CD4-positive, CD25-positive, alpha-beta regulatory T cell (primary cell): ENCODE measurements at regions not wholly inside any gene's neighbourhood (a gene's known extent, or its start where the extent isn't known, plus 50 kb on each side); places are given as distances from the start of the nearest gene placed in this dataset.
"Not testable (repeated sequence)": the region's sequence is repeated elsewhere in the genome, so short reads cannot be mapped to it uniquely, and the experiment has no call there.

Experiments
- ATAC-seq, 2 donors: fragments of 150-1000 bp; cut with Tn5 transposase; one replicate each; pipeline ENCODE4 v1.10.0; 2021; ENCODE audit warnings: low read depth in 2 of 2, moderate number of reproducible peaks in 2 of 2, moderate library complexity in 1 of 2
- DNase-seq, 3 donors: peaks; one replicate each; pipeline versions ENCODE4 v3.0.0 to v3.0.0-alpha.2; 2012 to 2022; ENCODE audit warnings: mixed read lengths in 1 of 3
- H3K27ac ChIP-seq: one replicate; pipeline ENCODE4 v1.7.0; 2013; ENCODE audit warnings: mild to moderate bottlenecking, low read length; ENCODE audit not compliant: insufficient read depth, poor library complexity, severe bottlenecking
- H3K27me3 ChIP-seq: one replicate; pipeline ENCODE4 v1.7.0; 2013; ENCODE audit warnings: low read length; ENCODE audit not compliant: control insufficient read depth, insufficient read depth
- H3K36me3 ChIP-seq: one replicate; pipeline ENCODE4 v1.7.0; 2013; ENCODE audit warnings: mild to moderate bottlenecking, low read length, moderate library complexity; ENCODE audit not compliant: control insufficient read depth, insufficient read depth
- H3K4me1 ChIP-seq: 2 replicates; pipeline ENCODE4 v1.7.0; 2013; ENCODE audit warnings: mild to moderate bottlenecking, low read length; ENCODE audit not compliant: insufficient read depth, control insufficient read depth, poor library complexity, severe bottlenecking
- H3K4me3 ChIP-seq: one replicate; pipeline ENCODE4 v1.7.0; 2013; ENCODE audit warnings: low read depth, mild to moderate bottlenecking, low read length, moderate library complexity
- H3K9me3 ChIP-seq, 2 experiments: 1 replicate in 1 of 2; 2 replicates in 1 of 2; pipeline ENCODE4 v1.7.0; 2013; ENCODE audit warnings: low read length in 2 of 2, mild to moderate bottlenecking in 1 of 2, moderate library complexity in 1 of 2; ENCODE audit not compliant: control insufficient read depth in 2 of 2
- H3K27ac Mint-ChIP-seq, 3 donors: one replicate each; pipeline ENCODE4 v1.8.0; 2020 to 2022; ENCODE audit warnings: mild to moderate bottlenecking in 3 of 3, mixed read lengths in 3 of 3, moderate library complexity in 2 of 3
- H3K27me3 Mint-ChIP-seq: one replicate; pipeline ENCODE4 v1.8.0; 2022; ENCODE audit warnings: mild to moderate bottlenecking, mixed read lengths
- H3K36me3 Mint-ChIP-seq: one replicate; pipeline ENCODE4 v1.8.0; 2020; ENCODE audit warnings: mixed read lengths
- H3K4me1 Mint-ChIP-seq, 4 donors: one replicate each; pipeline ENCODE4 v1.8.0; 2020 to 2022; ENCODE audit warnings: mixed read lengths in 4 of 4, mild to moderate bottlenecking in 1 of 4
- H3K4me3 Mint-ChIP-seq, 4 donors: one replicate each; pipeline ENCODE4 v1.8.0; 2020 to 2022; ENCODE audit warnings: mild to moderate bottlenecking in 4 of 4, mixed read lengths in 4 of 4, moderate library complexity in 3 of 4
- H3K9me3 Mint-ChIP-seq, 7 donors: one replicate each; pipeline ENCODE4 v1.8.0; 2020 to 2022; ENCODE audit warnings: mixed read lengths in 7 of 7, mild to moderate bottlenecking in 3 of 7, moderate library complexity in 2 of 7

DNA sequence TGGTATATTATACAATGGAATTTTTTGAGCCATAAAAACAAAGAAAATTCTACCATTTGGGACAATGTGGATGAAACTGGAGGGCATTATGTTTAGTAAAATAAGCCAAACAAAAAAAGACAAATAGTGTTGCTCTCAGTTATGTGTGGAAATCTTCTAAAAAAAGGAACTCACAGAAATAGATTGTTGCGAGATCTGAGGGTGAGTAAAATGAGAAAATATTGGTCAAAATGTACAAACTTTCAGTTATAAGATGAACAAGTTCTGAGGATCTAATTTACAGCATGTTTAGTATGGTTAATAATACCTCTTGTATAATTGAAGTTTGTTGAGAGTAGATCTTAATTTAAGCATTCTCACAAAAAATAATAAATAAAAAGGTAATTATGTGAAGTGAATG is 291.2 kb downstream of the KIF20B start:
- ATAC-seq (no peak), DNase-seq (no peak)
- no peak overlapping the region for H3K4me3 ChIP-seq
- H3K9me3 Mint-ChIP-seq: peaks cover 0 to 12% (median 4%) of the 10 kb centered on the region in 7 donors
- no peaks in the 10 kb centered on the region for H3K27me3 Mint-ChIP-seq
- no peaks in the 10 kb centered on the region for H3K4me1 Mint-ChIP-seq
- H3K27ac Mint-ChIP-seq: no peak overlapping the region
- no peaks in the 10 kb centered on the region for H3K4me1 ChIP-seq
- no peak overlapping the region for H3K4me3 Mint-ChIP-seq
- H3K9me3 ChIP-seq: no peaks in the 10 kb centered on the region
- H3K36me3 Mint-ChIP-seq: no peaks in the 10 kb centered on the region
- H3K36me3 ChIP-seq: no peaks in the 10 kb centered on the region
- no peak overlapping the region for H3K27ac ChIP-seq
- no peaks in the 10 kb centered on the region for H3K27me3 ChIP-seq

DNA sequence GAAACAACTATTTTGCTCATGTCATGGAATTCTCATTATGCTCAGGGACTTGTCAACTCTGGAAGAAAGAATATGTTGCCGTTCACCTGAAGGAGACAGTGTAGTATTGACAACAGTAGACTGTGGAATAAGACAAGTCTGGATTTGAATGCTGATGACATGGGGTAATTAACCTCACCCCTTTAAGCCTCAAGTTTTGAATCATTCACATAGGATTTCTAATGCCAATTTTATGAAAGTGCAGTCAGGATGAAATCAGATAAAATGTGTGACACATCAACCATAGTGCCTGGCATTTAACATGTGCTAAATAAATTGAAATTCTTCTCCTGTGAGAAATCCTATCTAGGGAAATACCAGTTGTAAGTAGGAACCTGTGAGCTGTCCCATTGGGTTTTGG is 305.8 kb downstream of the KIF20B start:
- Mint-ChIP-seq H3K9me3 (peaks cover 0 to 5% (median 3%) of the 10 kb centered on the region in 7 donors), H3K4me1 (no peaks in the 10 kb centered on the region), H3K4me3 (no peak overlapping the region), H3K36me3 (no peaks in the 10 kb centered on the region), H3K27ac (no peak overlapping the region), H3K27me3 (peaks cover 4% of the 10 kb centered on the region)
- Histone ChIP-seq H3K27ac (no peak overlapping the region), H3K27me3 (no peaks in the 10 kb centered on the region), H3K4me3 (no peak overlapping the region), H3K4me1 (no peaks in the 10 kb centered on the region), H3K36me3 (no peaks in the 10 kb centered on the region), H3K9me3 (no peaks in the 10 kb centered on the region)
- no peak for ATAC-seq
- DNase-seq: no peak

DNA sequence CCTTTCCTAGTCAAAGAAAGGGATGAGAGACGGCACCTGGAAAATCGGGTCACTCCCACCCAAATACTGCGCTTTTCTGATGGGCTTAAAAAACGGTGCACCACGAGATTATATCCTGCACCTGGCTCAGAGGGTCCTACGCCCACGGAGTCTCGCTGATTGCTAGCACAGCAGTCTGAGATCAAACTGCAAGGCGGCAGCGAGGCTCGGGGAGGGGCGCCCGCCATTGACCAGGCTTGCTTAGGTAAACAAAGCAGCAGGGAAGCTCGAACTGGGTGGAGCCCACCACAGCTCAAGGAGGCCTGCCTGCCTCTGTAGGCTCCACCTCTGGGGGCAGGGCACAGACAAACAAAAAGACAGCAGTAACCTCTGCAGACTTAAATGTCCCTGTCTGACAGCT is 309.9 kb downstream of the KIF20B start:
- H3K27ac ChIP-seq, H3K36me3 ChIP-seq, H3K9me3 ChIP-seq, H3K4me1 Mint-ChIP-seq, H3K9me3 Mint-ChIP-seq, H3K27me3 ChIP-seq, H3K4me1 ChIP-seq, ATAC-seq, H3K4me3 ChIP-seq, H3K4me3 Mint-ChIP-seq, DNase-seq, H3K27ac Mint-ChIP-seq, H3K27me3 Mint-ChIP-seq, H3K36me3 Mint-ChIP-seq: not testable (repeated sequence)

DNA sequence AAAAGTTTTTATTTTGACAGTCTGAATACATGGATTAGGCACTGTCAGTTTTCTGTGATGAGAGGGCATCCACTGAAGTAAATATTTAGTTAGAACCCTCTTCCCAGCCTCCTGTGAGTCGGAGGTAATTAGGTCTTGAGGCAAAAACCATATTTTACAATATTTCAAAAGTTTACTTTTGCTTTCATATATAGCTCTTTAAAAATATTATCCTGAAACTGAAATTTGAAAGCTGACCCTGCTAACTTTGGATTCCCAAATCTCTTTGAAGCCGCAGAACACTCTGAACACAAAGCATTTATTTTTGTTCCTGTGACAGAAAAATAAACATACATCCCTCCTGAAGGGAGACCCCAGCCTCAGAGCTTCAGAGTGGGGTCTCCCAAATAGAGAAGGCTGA is 317.4 kb downstream of the KIF20B start:
- H3K9me3 Mint-ChIP-seq: peaks cover 0 to 4% (median 2%) of the 10 kb centered on the region in 7 donors
- DNase-seq (no peak), ATAC-seq (no peak)
- no peak overlapping the region for H3K4me3 Mint-ChIP-seq
- no peaks in the 10 kb centered on the region for H3K4me1 ChIP-seq
- no peaks in the 10 kb centered on the region for H3K9me3 ChIP-seq
- H3K36me3 Mint-ChIP-seq: no peaks in the 10 kb centered on the region
- no peak overlapping the region for H3K27ac ChIP-seq
- no peaks in the 10 kb centered on the region for H3K4me1 Mint-ChIP-seq
- H3K27ac Mint-ChIP-seq: no peak overlapping the region
- H3K27me3 ChIP-seq: no peaks in the 10 kb centered on the region
- H3K27me3 Mint-ChIP-seq: no peaks in the 10 kb centered on the region
- no peaks in the 10 kb centered on the region for H3K36me3 ChIP-seq
- H3K4me3 ChIP-seq: no peak overlapping the region

DNA sequence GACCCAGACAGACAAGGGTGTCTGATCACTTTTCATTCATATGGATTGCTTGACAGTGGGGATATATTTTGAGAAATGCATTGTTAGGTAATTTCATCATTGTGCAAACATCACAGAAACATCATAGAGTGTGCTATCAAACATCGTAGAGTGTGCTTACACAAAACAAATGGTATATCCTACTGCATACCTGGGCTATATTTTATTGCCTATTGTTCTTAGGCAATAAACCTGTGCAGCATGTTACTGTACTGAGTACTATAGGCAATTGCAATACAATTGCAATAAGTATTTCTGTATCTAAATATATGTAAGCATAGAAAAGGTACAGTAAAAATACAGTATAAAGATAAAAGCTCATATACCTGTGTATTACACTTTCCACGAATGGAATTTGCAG is 319.1 kb downstream of the KIF20B start:
- Histone ChIP-seq H3K4me1 (no peaks in the 10 kb centered on the region), H3K27ac (no peak overlapping the region), H3K4me3 (no peak overlapping the region), H3K9me3 (no peaks in the 10 kb centered on the region), H3K27me3 (no peaks in the 10 kb centered on the region), H3K36me3 (no peaks in the 10 kb centered on the region)
- H3K27me3 Mint-ChIP-seq: no peaks in the 10 kb centered on the region
- no peak for ATAC-seq
- no peaks in the 10 kb centered on the region for H3K36me3 Mint-ChIP-seq
- no peak overlapping the region for H3K27ac Mint-ChIP-seq
- no peak for DNase-seq
- H3K9me3 Mint-ChIP-seq: peaks cover 0 to 4% (median 2%) of the 10 kb centered on the region in 7 donors
- H3K4me1 Mint-ChIP-seq: no peaks in the 10 kb centered on the region
- H3K4me3 Mint-ChIP-seq: no peak overlapping the region

DNA sequence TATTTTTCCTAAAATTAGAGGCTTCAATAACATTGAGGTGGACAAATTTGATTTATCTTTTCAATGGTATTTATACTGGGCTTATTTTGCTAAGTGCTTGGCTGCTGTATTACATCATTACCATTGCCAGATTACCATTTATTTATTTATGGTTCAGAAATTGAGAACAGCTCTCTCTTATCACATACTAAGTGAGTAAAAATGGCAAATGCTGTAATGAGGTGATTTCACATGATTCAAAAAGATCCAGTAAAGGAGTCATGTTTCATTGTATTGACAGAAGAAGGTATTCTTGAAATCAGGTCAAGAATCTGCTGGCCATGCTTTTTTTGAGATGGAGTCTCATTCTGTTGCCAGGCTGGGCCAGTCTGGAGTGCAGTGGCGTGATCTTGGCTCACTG is 322.6 kb downstream of the KIF20B start:
- Histone ChIP-seq H3K36me3 (no peaks in the 10 kb centered on the region), H3K9me3 (no peaks in the 10 kb centered on the region), H3K27me3 (no peaks in the 10 kb centered on the region), H3K27ac (no peak overlapping the region), H3K4me1 (no peaks in the 10 kb centered on the region), H3K4me3 (no peak overlapping the region)
- no peak for ATAC-seq
- Mint-ChIP-seq H3K27ac (no peak overlapping the region), H3K4me3 (no peak overlapping the region), H3K27me3 (no peaks in the 10 kb centered on the region), H3K9me3 (peaks cover 0 to 1% (median 0%) of the 10 kb centered on the region in 7 donors), H3K36me3 (no peaks in the 10 kb centered on the region), H3K4me1 (no peaks in the 10 kb centered on the region)
- DNase-seq: no peak

DNA sequence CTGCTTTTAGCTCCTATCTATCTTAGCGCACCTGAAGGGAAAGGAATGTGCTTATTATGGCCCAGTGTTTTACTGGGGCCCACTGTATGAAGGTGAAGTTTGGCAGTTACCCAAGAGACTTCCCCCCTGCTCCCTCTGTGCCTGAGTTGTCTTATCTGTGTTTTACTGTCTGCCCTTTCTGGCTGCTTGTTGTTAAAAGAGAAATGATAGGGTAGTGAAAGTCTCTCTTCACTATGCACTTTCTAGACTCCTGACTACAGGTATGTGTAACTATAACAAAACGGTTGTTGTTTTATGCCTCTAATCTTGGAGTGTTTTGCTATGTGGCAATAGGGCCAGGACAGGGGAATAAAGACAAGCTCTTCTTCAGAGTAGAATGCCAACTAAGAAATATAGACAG is 326.9 kb downstream of the KIF20B start:
- no peak overlapping the region for H3K4me3 ChIP-seq
- no peaks in the 10 kb centered on the region for H3K4me1 ChIP-seq
- Mint-ChIP-seq H3K4me3 (no peak overlapping the region), H3K27me3 (no peaks in the 10 kb centered on the region), H3K36me3 (no peaks in the 10 kb centered on the region), H3K27ac (no peak overlapping the region), H3K9me3 (peaks cover 0 to 8% (median 4%) of the 10 kb centered on the region in 7 donors), H3K4me1 (no peaks in the 10 kb centered on the region)
- no peaks in the 10 kb centered on the region for H3K36me3 ChIP-seq
- no peak for ATAC-seq
- no peak for DNase-seq
- no peaks in the 10 kb centered on the region for H3K9me3 ChIP-seq
- H3K27me3 ChIP-seq: no peaks in the 10 kb centered on the region
- no peak overlapping the region for H3K27ac ChIP-seq

DNA sequence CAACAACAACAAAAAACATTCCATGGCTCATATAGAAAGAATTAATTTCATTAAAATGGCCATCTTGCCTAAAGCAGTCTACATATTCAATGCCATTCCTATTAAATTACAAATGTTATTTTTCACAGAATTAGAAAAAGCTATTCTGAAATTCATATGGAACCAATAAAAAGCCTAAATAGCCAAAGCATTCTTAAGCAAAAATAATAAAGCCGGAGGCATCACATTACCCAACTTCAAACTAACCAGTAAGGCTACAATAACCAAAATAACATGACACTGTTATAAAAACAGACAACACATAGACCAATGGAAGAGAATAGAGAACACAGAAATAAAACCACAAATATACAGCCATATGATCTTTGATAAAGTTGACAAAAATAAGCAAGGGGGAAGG is 330.4 kb downstream of the KIF20B start:
- no peaks in the 10 kb centered on the region for H3K27me3 ChIP-seq
- Mint-ChIP-seq H3K27me3 (no peaks in the 10 kb centered on the region), H3K4me3 (no peak overlapping the region)

More for the DNA sequence above, 330.4 kb downstream of the KIF20B start:
- H3K9me3 ChIP-seq: no peaks in the 10 kb centered on the region
- H3K4me3 ChIP-seq: no peak overlapping the region
- H3K36me3 Mint-ChIP-seq: no peaks in the 10 kb centered on the region
- no peaks in the 10 kb centered on the region for H3K4me1 ChIP-seq
- peaks cover 0 to 9% (median 4%) of the 10 kb centered on the region in 7 donors for H3K9me3 Mint-ChIP-seq
- no peak overlapping the region for H3K27ac Mint-ChIP-seq
- H3K27ac ChIP-seq: no peak overlapping the region
- no peak for DNase-seq
- H3K36me3 ChIP-seq: no peaks in the 10 kb centered on the region
- no peak for ATAC-seq
- H3K4me1 Mint-ChIP-seq: no peaks in the 10 kb centered on the region
